ENCODE measurements at regions not wholly inside any gene's neighbourhood (a gene's known extent, or its start where the extent isn't known, plus 50 kb on each side); places are given as distances from the start of the nearest gene placed in this dataset.

- TF ChIP-seq, protein P1, sequence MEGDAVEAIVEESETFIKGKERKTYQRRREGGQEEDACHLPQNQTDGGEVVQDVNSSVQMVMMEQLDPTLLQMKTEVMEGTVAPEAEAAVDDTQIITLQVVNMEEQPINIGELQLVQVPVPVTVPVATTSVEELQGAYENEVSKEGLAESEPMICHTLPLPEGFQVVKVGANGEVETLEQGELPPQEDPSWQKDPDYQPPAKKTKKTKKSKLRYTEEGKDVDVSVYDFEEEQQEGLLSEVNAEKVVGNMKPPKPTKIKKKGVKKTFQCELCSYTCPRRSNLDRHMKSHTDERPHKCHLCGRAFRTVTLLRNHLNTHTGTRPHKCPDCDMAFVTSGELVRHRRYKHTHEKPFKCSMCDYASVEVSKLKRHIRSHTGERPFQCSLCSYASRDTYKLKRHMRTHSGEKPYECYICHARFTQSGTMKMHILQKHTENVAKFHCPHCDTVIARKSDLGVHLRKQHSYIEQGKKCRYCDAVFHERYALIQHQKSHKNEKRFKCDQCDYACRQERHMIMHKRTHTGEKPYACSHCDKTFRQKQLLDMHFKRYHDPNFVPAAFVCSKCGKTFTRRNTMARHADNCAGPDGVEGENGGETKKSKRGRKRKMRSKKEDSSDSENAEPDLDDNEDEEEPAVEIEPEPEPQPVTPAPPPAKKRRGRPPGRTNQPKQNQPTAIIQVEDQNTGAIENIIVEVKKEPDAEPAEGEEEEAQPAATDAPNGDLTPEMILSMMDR (IDR thresholded peaks at IDR 0.05) = no peak
- TF ChIP-seq POLR2A (IDR thresholded peaks at IDR 0.05) = no peak
Observed at GRCh38 chr20:57022306-57022705, 244.1 kb downstream of the BMP7 start.
